ENCODE measurements at regions not wholly inside any gene's neighbourhood (a gene's known extent, or its start where the extent isn't known, plus 50 kb on each side); places are given as distances from the start of the nearest gene placed in this dataset.

- intact Hi-C loops (cut with micrococcal nuclease) = no loop called here
- Histone ChIP-seq H3K4me3 (ENCODE audit: low read length) (no peak overlapping the region), H3K27ac (ENCODE audit: low read depth, low read length) (no peak overlapping the region), H3K4me1 (ENCODE audit: control insufficient read depth in 2 of 2, insufficient read depth in 2 of 2, low read length in 2 of 2) (no peaks in the 10 kb centered on the region), H3K9me3 (ENCODE audit: control insufficient read depth in 2 of 3, low read length in 3 of 3) (no peaks in the 10 kb centered on the region), H3K27me3 (ENCODE audit: control insufficient read depth in 2 of 2, insufficient read depth in 2 of 2, low read length in 2 of 2) (no peaks in the 10 kb centered on the region), H3K36me3 (ENCODE audit: control insufficient read depth in 2 of 3, insufficient read depth in 3 of 3, low read length in 3 of 3) (no peaks in the 10 kb centered on the region)
- no peaks in the 10 kb centered on the region for H3K4me1 Mint-ChIP-seq
- ChIA-PET POLR2A (no interaction called here), CTCF (no interaction called here)
- peaks cover 0 to 6% (median 4%) of the 10 kb centered on the region in 5 donors for H3K27me3 Mint-ChIP-seq
- H3K9me3 Mint-ChIP-seq = peaks cover 0 to 5% (median 1%) of the 10 kb centered on the region in 11 donors
- H3K36me3 Mint-ChIP-seq = no peaks in the 10 kb centered on the region
- no peak overlapping the region for H3K27ac Mint-ChIP-seq
- DNase-seq = no peak
- no peak overlapping the region for H3K4me3 Mint-ChIP-seq
- no peak for ATAC-seq
Observed at GRCh38 chr1:213383465-213383864, 332.4 kb downstream of the RPS6KC1 start.

GRCh38 chr1:213385201-213385600, 334.2 kb downstream of the RPS6KC1 start:
- H3K27ac ChIP-seq (ENCODE audit: low read depth, low read length) = no peak overlapping the region
- Mint-ChIP-seq H3K27ac (no peak overlapping the region), H3K9me3 (peaks cover 0 to 4% (median 1%) of the 10 kb centered on the region in 11 donors), H3K36me3 (no peaks in the 10 kb centered on the region), H3K4me3 (no peak overlapping the region), H3K4me1 (no peaks in the 10 kb centered on the region), H3K27me3 (peaks cover 0 to 6% (median 0%) of the 10 kb centered on the region in 5 donors)
- no peaks in the 10 kb centered on the region for H3K9me3 ChIP-seq (ENCODE audit: control insufficient read depth in 2 of 3, low read length in 3 of 3)
- DNase-seq = no peak
- H3K4me1 ChIP-seq (ENCODE audit: control insufficient read depth in 2 of 2, insufficient read depth in 2 of 2, low read length in 2 of 2) = no peaks in the 10 kb centered on the region
- ChIA-PET CTCF (no interaction called here), POLR2A (no interaction called here)
- intact Hi-C loops (cut with micrococcal nuclease) = no loop called here
- ATAC-seq = no peak
- H3K4me3 ChIP-seq (ENCODE audit: low read length) = no peak overlapping the region
- no peaks in the 10 kb centered on the region for H3K36me3 ChIP-seq (ENCODE audit: control insufficient read depth in 2 of 3, insufficient read depth in 3 of 3, low read length in 3 of 3)
- no peaks in the 10 kb centered on the region for H3K27me3 ChIP-seq (ENCODE audit: control insufficient read depth in 2 of 2, insufficient read depth in 2 of 2, low read length in 2 of 2)

- Histone ChIP-seq H3K9me3 (ENCODE audit: control insufficient read depth in 2 of 3, low read length in 3 of 3) (no peaks in the 10 kb centered on the region), H3K4me3 (ENCODE audit: low read length) (no peak overlapping the region), H3K36me3 (ENCODE audit: control insufficient read depth in 2 of 3, insufficient read depth in 3 of 3, low read length in 3 of 3) (no peaks in the 10 kb centered on the region), H3K4me1 (ENCODE audit: control insufficient read depth in 2 of 2, insufficient read depth in 2 of 2, low read length in 2 of 2) (no peaks in the 10 kb centered on the region), H3K27ac (ENCODE audit: low read depth, low read length) (no peak overlapping the region), H3K27me3 (ENCODE audit: control insufficient read depth in 2 of 2, insufficient read depth in 2 of 2, low read length in 2 of 2) (no peaks in the 10 kb centered on the region)
- CTCF ChIA-PET = no interaction called here
- Mint-ChIP-seq H3K27me3 (peaks cover 0 to 6% (median 0%) of the 10 kb centered on the region in 5 donors), H3K4me1 (no peaks in the 10 kb centered on the region), H3K9me3 (peaks cover 0 to 4% (median 1%) of the 10 kb centered on the region in 11 donors), H3K27ac (no peak overlapping the region), H3K4me3 (no peak overlapping the region), H3K36me3 (no peaks in the 10 kb centered on the region)
- POLR2A ChIA-PET = no interaction called here
- intact Hi-C loops (cut with micrococcal nuclease) = no loop called here
- ATAC-seq = no peak
- DNase-seq = no peak
Observed at GRCh38 chr1:213385806-213386324, 334.8 kb downstream of the RPS6KC1 start.

- Mint-ChIP-seq H3K27ac (no peak overlapping the region), H3K4me1 (no peaks in the 10 kb centered on the region), H3K27me3 (peaks cover 0 to 6% (median 0%) of the 10 kb centered on the region in 5 donors), H3K9me3 (peaks cover 0 to 4% (median 1%) of the 10 kb centered on the region in 11 donors), H3K36me3 (no peaks in the 10 kb centered on the region), H3K4me3 (no peak overlapping the region)
- Histone ChIP-seq H3K4me3 (ENCODE audit: low read length) (no peak overlapping the region), H3K4me1 (ENCODE audit: control insufficient read depth in 2 of 2, insufficient read depth in 2 of 2, low read length in 2 of 2) (no peaks in the 10 kb centered on the region), H3K36me3 (ENCODE audit: control insufficient read depth in 2 of 3, insufficient read depth in 3 of 3, low read length in 3 of 3) (no peaks in the 10 kb centered on the region), H3K27me3 (ENCODE audit: control insufficient read depth in 2 of 2, insufficient read depth in 2 of 2, low read length in 2 of 2) (no peaks in the 10 kb centered on the region), H3K9me3 (ENCODE audit: control insufficient read depth in 2 of 3, low read length in 3 of 3) (no peaks in the 10 kb centered on the region), H3K27ac (ENCODE audit: low read depth, low read length) (no peak overlapping the region)
- POLR2A ChIA-PET = no interaction called here
- ATAC-seq (no peak), DNase-seq (no peak)
- CTCF ChIA-PET = no interaction called here
- intact Hi-C loops (cut with micrococcal nuclease) = no loop called here
Observed at GRCh38 chr1:213387380-213388015, 336.5 kb downstream of the RPS6KC1 start.

GRCh38 chr1:213388199-213388598, 337.2 kb downstream of the RPS6KC1 start:
- Mint-ChIP-seq H3K36me3 (no peaks in the 10 kb centered on the region), H3K4me3 (no peak overlapping the region), H3K27me3 (peaks cover 0 to 6% (median 0%) of the 10 kb centered on the region in 5 donors), H3K4me1 (no peaks in the 10 kb centered on the region), H3K9me3 (peaks cover 0 to 4% (median 1%) of the 10 kb centered on the region in 11 donors), H3K27ac (no peak overlapping the region)
- DNase-seq (no peak), ATAC-seq (no peak)
- ChIA-PET POLR2A (no interaction called here), CTCF (no interaction called here)
- H3K4me3 ChIP-seq (ENCODE audit: low read length) = no peak overlapping the region
- H3K4me1 ChIP-seq (ENCODE audit: control insufficient read depth in 2 of 2, insufficient read depth in 2 of 2, low read length in 2 of 2) = no peaks in the 10 kb centered on the region
- no peaks in the 10 kb centered on the region for H3K36me3 ChIP-seq (ENCODE audit: control insufficient read depth in 2 of 3, insufficient read depth in 3 of 3, low read length in 3 of 3)
- H3K27ac ChIP-seq (ENCODE audit: low read depth, low read length) = no peak overlapping the region
- no peaks in the 10 kb centered on the region for H3K27me3 ChIP-seq (ENCODE audit: control insufficient read depth in 2 of 2, insufficient read depth in 2 of 2, low read length in 2 of 2)
- intact Hi-C loops (cut with micrococcal nuclease) = no loop called here
- no peaks in the 10 kb centered on the region for H3K9me3 ChIP-seq (ENCODE audit: control insufficient read depth in 2 of 3, low read length in 3 of 3)

GRCh38 chr1:213389061-213389581, 338.1 kb downstream of the RPS6KC1 start:
- intact Hi-C loops (cut with micrococcal nuclease) = no loop called here
- H3K27ac Mint-ChIP-seq = no peak overlapping the region
- H3K27me3 Mint-ChIP-seq = peaks cover 0 to 11% (median 0%) of the 10 kb centered on the region in 5 donors
- H3K36me3 ChIP-seq (ENCODE audit: control insufficient read depth in 2 of 3, insufficient read depth in 3 of 3, low read length in 3 of 3) = no peaks in the 10 kb centered on the region
- no peaks in the 10 kb centered on the region for H3K9me3 ChIP-seq (ENCODE audit: control insufficient read depth in 2 of 3, low read length in 3 of 3)
- no peak for ATAC-seq
- H3K4me3 Mint-ChIP-seq = no peak overlapping the region
- POLR2A ChIA-PET = no interaction called here
- H3K36me3 Mint-ChIP-seq = no peaks in the 10 kb centered on the region
- no peaks in the 10 kb centered on the region for H3K4me1 ChIP-seq (ENCODE audit: control insufficient read depth in 2 of 2, insufficient read depth in 2 of 2, low read length in 2 of 2)
- CTCF ChIA-PET = no interaction called here
- no peaks in the 10 kb centered on the region for H3K27me3 ChIP-seq (ENCODE audit: control insufficient read depth in 2 of 2, insufficient read depth in 2 of 2, low read length in 2 of 2)
- H3K27ac ChIP-seq (ENCODE audit: low read depth, low read length) = no peak overlapping the region
- peaks cover 0 to 4% (median 1%) of the 10 kb centered on the region in 11 donors for H3K9me3 Mint-ChIP-seq
- DNase-seq = no peak
- H3K4me3 ChIP-seq (ENCODE audit: low read length) = no peak overlapping the region
- no peaks in the 10 kb centered on the region for H3K4me1 Mint-ChIP-seq

- no peak for ATAC-seq
- H3K4me1 ChIP-seq (ENCODE audit: control insufficient read depth in 2 of 2, insufficient read depth in 2 of 2, low read length in 2 of 2) = no peaks in the 10 kb centered on the region
- no peak for DNase-seq
- Mint-ChIP-seq H3K9me3 (peaks cover 0 to 4% (median 0%) of the 10 kb centered on the region in 11 donors), H3K36me3 (no peaks in the 10 kb centered on the region), H3K4me3 (no peak overlapping the region), H3K27ac (no peak overlapping the region), H3K27me3 (peaks cover 0 to 11% (median 0%) of the 10 kb centered on the region in 5 donors), H3K4me1 (no peaks in the 10 kb centered on the region)
- H3K27ac ChIP-seq (ENCODE audit: low read depth, low read length) = no peak overlapping the region
- intact Hi-C loops (cut with micrococcal nuclease) = no loop called here
- no peaks in the 10 kb centered on the region for H3K27me3 ChIP-seq (ENCODE audit: control insufficient read depth in 2 of 2, insufficient read depth in 2 of 2, low read length in 2 of 2)
- H3K4me3 ChIP-seq (ENCODE audit: low read length) = no peak overlapping the region
- CTCF ChIA-PET = no interaction called here
- H3K36me3 ChIP-seq (ENCODE audit: control insufficient read depth in 2 of 3, insufficient read depth in 3 of 3, low read length in 3 of 3) = no peaks in the 10 kb centered on the region
- H3K9me3 ChIP-seq (ENCODE audit: control insufficient read depth in 2 of 3, low read length in 3 of 3) = no peaks in the 10 kb centered on the region
- POLR2A ChIA-PET = no interaction called here
Observed at GRCh38 chr1:213391445-213391844, 340.4 kb downstream of the RPS6KC1 start.

All from naive thymus-derived CD4-positive, alpha-beta T cell (primary cell).